ENCODE measurements at regions not wholly inside any gene's neighbourhood (a gene's known extent, or its start where the extent isn't known, plus 50 kb on each side); places are given as distances from the start of the nearest gene placed in this dataset.

DNA sequence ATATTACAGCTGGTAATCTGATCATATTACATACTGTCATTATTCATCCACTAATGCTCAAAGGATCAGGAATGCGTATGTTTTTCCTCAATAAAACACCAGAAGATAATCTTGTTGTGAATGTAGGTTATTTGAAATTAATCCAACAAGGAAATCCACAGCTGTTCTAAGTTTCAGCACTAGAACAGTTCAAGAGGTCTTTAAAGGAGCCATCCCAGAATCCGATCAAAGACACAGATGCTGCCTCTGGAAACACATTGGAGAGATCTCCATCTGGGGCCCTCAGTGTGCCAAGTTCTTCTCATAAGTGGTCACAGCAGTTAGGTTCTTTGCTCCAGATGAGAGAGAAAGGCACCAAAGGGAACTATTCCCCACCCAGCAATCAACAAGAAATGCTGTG is 1955.1 kb upstream of the RAG2 start:
- TF ChIP-seq RAD51 (IDR thresholded peaks at IDR 0.05): no peak
- TF ChIP-seq REST (IDR thresholded peaks at IDR 0.05; ENCODE audit: low read depth, low read length): no peak
- TF ChIP-seq, protein P1, sequence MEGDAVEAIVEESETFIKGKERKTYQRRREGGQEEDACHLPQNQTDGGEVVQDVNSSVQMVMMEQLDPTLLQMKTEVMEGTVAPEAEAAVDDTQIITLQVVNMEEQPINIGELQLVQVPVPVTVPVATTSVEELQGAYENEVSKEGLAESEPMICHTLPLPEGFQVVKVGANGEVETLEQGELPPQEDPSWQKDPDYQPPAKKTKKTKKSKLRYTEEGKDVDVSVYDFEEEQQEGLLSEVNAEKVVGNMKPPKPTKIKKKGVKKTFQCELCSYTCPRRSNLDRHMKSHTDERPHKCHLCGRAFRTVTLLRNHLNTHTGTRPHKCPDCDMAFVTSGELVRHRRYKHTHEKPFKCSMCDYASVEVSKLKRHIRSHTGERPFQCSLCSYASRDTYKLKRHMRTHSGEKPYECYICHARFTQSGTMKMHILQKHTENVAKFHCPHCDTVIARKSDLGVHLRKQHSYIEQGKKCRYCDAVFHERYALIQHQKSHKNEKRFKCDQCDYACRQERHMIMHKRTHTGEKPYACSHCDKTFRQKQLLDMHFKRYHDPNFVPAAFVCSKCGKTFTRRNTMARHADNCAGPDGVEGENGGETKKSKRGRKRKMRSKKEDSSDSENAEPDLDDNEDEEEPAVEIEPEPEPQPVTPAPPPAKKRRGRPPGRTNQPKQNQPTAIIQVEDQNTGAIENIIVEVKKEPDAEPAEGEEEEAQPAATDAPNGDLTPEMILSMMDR (IDR thresholded peaks at IDR 0.05 in 2 of 3, conservative IDR thresholded peaks at IDR 0.05 in 1 of 3; ENCODE audit: control insufficient read depth in 2 of 3, extremely low read depth in 1 of 3, insufficient read depth in 1 of 3, low read depth in 3 of 3, low read length in 3 of 3): no peak
- TF ChIP-seq HDAC6 (IDR thresholded peaks at IDR 0.05; ENCODE audit: unreplicated experiment): no peak
- TF ChIP-seq, protein P2, sequence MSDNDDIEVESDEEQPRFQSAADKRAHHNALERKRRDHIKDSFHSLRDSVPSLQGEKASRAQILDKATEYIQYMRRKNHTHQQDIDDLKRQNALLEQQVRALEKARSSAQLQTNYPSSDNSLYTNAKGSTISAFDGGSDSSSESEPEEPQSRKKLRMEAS (IDR thresholded peaks at IDR 0.05; ENCODE audit: low read depth, low read length): no peak
- no peak for TF ChIP-seq MYC (IDR thresholded peaks at IDR 0.05; ENCODE audit: insufficient read depth, insufficient read length, insufficient replicate concordance, low read length, severe bottlenecking)
- no peak for TF ChIP-seq TAF1 (IDR thresholded peaks at IDR 0.05; ENCODE audit: borderline replicate concordance, low read depth, low read length)
- no peak for TF ChIP-seq ETV6 (conservative IDR thresholded peaks at IDR 0.05 in 1 of 2, IDR thresholded peaks at IDR 0.05 in 1 of 2; ENCODE audit: borderline replicate concordance in 1 of 2, low read depth in 1 of 2)
- TF ChIP-seq ZNF207 (IDR thresholded peaks at IDR 0.05; ENCODE audit: borderline replicate concordance): no peak
- TF ChIP-seq, protein P3, sequence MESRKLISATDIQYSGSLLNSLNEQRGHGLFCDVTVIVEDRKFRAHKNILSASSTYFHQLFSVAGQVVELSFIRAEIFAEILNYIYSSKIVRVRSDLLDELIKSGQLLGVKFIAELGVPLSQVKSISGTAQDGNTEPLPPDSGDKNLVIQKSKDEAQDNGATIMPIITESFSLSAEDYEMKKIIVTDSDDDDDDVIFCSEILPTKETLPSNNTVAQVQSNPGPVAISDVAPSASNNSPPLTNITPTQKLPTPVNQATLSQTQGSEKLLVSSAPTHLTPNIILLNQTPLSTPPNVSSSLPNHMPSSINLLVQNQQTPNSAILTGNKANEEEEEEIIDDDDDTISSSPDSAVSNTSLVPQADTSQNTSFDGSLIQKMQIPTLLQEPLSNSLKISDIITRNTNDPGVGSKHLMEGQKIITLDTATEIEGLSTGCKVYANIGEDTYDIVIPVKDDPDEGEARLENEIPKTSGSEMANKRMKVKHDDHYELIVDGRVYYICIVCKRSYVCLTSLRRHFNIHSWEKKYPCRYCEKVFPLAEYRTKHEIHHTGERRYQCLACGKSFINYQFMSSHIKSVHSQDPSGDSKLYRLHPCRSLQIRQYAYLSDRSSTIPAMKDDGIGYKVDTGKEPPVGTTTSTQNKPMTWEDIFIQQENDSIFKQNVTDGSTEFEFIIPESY (IDR thresholded peaks at IDR 0.05): no peak
- no peak for TF ChIP-seq TCF12 (IDR thresholded peaks at IDR 0.05; ENCODE audit: low read depth, low read length)
- TF ChIP-seq EGR1 (IDR thresholded peaks at IDR 0.05; ENCODE audit: borderline replicate concordance in 1 of 2, low read depth in 2 of 2, low read length in 2 of 2): no peak
- no peak for TF ChIP-seq FOXM1 (IDR thresholded peaks at IDR 0.05; ENCODE audit: low read depth, low read length)
- no peak for TF ChIP-seq RAD21 (IDR thresholded peaks at IDR 0.05; ENCODE audit: insufficient read depth, low read depth, low read length)

Data from GM12878 (cell line).